Heart left ventricle (tissue), 16 donors: ENCODE measurements at regions not wholly inside any gene's neighbourhood (a gene's known extent, or its start where the extent isn't known, plus 50 kb on each side); places are given as distances from the start of the nearest gene placed in this dataset.
"Not testable (repeated sequence)": the region's sequence is repeated elsewhere in the genome, so short reads cannot be mapped to it uniquely, and the experiment has no call there.

ENCODE experiments used
- ATAC-seq, 4 donors: fragments of 200-7000 bp; cut with Tn5 transposase; one replicate each; pipeline ENCODE4 v1.9.1; 2020 to 2022; ENCODE audit warnings: moderate library complexity in 4 of 4, mild to moderate bottlenecking in 3 of 4, moderate number of reproducible peaks in 1 of 4
- DNase-seq, 5 donors: peaks; one replicate each; pipeline ENCODE4 v3.0.0-alpha.2; 2020
- H3K27ac ChIP-seq, 12 donors: fragments of 200-600 bp; sonication (generic) in 4 of 12; one replicate each; pipeline versions ENCODE4 v1.5.0 to v1.8.0; 2016 to 2022; ENCODE audit warnings: mild to moderate bottlenecking in 2 of 12
- H3K27me3 ChIP-seq, 9 donors: fragments of 200-600 bp; sonication (generic) in 2 of 9; one replicate each; pipeline versions ENCODE4 v1.5.1 to v1.8.0; 2016 to 2022; ENCODE audit warnings: mild to moderate bottlenecking in 3 of 9
- H3K36me3 ChIP-seq, 9 donors: fragments of 200-600 bp; sonication (generic) in 2 of 9; one replicate each; pipeline versions ENCODE4 v1.5.0 to v1.8.0; 2018 to 2022; ENCODE audit warnings: mild to moderate bottlenecking in 2 of 9
- H3K4me1 ChIP-seq, 12 donors: fragments of 200-600 bp; sonication (generic) in 4 of 12; one replicate each; pipeline versions ENCODE4 v1.5.0 to v1.8.0; 2016 to 2022; ENCODE audit warnings: mild to moderate bottlenecking in 3 of 12
- H3K4me3 ChIP-seq, 12 donors: fragments of 200-600 bp; sonication (generic) in 4 of 12; one replicate each; pipeline versions ENCODE4 v1.5.0 to v1.8.0; 2017 to 2022; ENCODE audit warnings: mild to moderate bottlenecking in 9 of 12, moderate library complexity in 4 of 12
- H3K9me3 ChIP-seq, 12 donors: fragments of 200-600 bp; sonication (generic) in 4 of 12; one replicate each; pipeline versions ENCODE4 v1.5.0 to v1.8.0; 2016 to 2022; ENCODE audit warnings: mild to moderate bottlenecking in 1 of 12
- CTCF ChIP-seq, 12 donors: fragments of 200-600 bp; sonication (generic) in 4 of 12; IDR thresholded peaks; one replicate each; pipeline versions ENCODE4 v1.5.0 to v1.8.0; 2018 to 2022; ENCODE audit warnings: antibody characterized with exemption in 12 of 12, mild to moderate bottlenecking in 5 of 12
- POLR2A ChIP-seq, 2 donors: fragments of 450-650 bp; IDR thresholded peaks; one replicate each; pipeline ENCODE4 v1.6.1; 2017; ENCODE audit warnings: antibody characterized with exemption in 2 of 2, mild to moderate bottlenecking in 2 of 2, moderate library complexity in 2 of 2
- WGBS, 4 donors: extraction: QIAGEN DNeasy Blood & Tissue Kit in 2 of 4; methylation state at CpG; one replicate each; pipeline versions ENCODE4 v1.1.5 to v1.1.7; 2013 to 2018; 5-methylcytosine and 5-hydroxymethylcytosine counted together
- intact Hi-C, 10 donors: fragments of 100-400 bp; cut with DNase I; formaldehyde crosslinking; loops; one replicate each; pipeline versions ENCODE4 v1.11.1 to v1.14.2; 2022
- donor health status: ischemic (EF 13 %, LVEDD 7.1; RV severe dilation, severe dysfunction).
- donor health status: healthy with polysubstance abuse.
- donor health status: DM: no; HTN: yes; CAD: no.
- donor health status: DM: no; HTN: no; CAD: no.
- donor health status: ischemic (EF 25% LVEDD 6.9; RV normal size, moderate dysfunction).
- donor health status: ischemic (EF 25% LVEDD 5.7; RV mildly dilated, moderate dysfunction).
- donor health status: healthy.
- donor health status: DM: yes; HTN: yes; CAD: no.
- donor health status: ischemic (EF 35%, LVEDD 5.7; RV mildly dilated, moderate dysfunction).
- donor health status: nonischemic (EF 11% LVEDD 7.7; RV severe dilation, severe dysfunction).
- donor health status: DM: yes; HTN: yes; CAD: no.
- donor health status: PGD.
- donor health status: ischemic (EF 29% LVEDD 5.4; RV normal size, mild dysfunction).
- donor health status: nonischemic (EF 23%, LVEDD 6.1; RV moderate dilation, normal function).

GRCh38 chrY:14373608-14374007, 150.7 kb upstream of the NLGN4Y start:
- H3K27ac ChIP-seq: no peak overlapping the region
- no peak for ATAC-seq
- no peak overlapping the region for H3K4me3 ChIP-seq
- H3K27me3 ChIP-seq: no peaks in the 10 kb centered on the region
- WGBS, 4 donors: 75 to 78% methylated on average over 2 of the region's 2 CpGs; no CpG with 5 or more reads in 2 of the 4 donors
- no peaks in the 10 kb centered on the region for H3K36me3 ChIP-seq
- no peak for TF ChIP-seq CTCF (IDR thresholded peaks at IDR 0.05)
- TF ChIP-seq POLR2A (IDR thresholded peaks at IDR 0.05): no peak
- no peaks in the 10 kb centered on the region for H3K9me3 ChIP-seq
- no peaks in the 10 kb centered on the region for H3K4me1 ChIP-seq
- DNase-seq: no peak
- intact Hi-C loops: no loop called here

GRCh38 chrY:14378217-14378616, 146.1 kb upstream of the NLGN4Y start:
- Histone ChIP-seq H3K4me3 (no peak overlapping the region), H3K4me1 (no peaks in the 10 kb centered on the region), H3K27me3 (no peaks in the 10 kb centered on the region), H3K36me3 (no peaks in the 10 kb centered on the region), H3K9me3 (no peaks in the 10 kb centered on the region), H3K27ac (no peak overlapping the region)
- WGBS, 4 donors: 68 to 69% methylated on average over 4 of the region's 4 CpGs; no CpG with 5 or more reads in 2 of the 4 donors
- ATAC-seq (no peak), DNase-seq (no peak)
- intact Hi-C loops: no loop called here
- TF ChIP-seq POLR2A (IDR thresholded peaks at IDR 0.05): no peak
- no peak for TF ChIP-seq CTCF (IDR thresholded peaks at IDR 0.05)

- H3K4me1 ChIP-seq, H3K4me3 ChIP-seq, H3K9me3 ChIP-seq, H3K36me3 ChIP-seq, DNase-seq, H3K27ac ChIP-seq, H3K27me3 ChIP-seq, ATAC-seq, intact Hi-C loops: not testable (repeated sequence)
- WGBS, 4 donors: 23 to 25% methylated on average over 8 of the region's 8 CpGs; no CpG with 5 or more reads in 2 of the 4 donors
Measured at GRCh38 chrY:14410549-14411030, 113.7 kb upstream of the NLGN4Y start.

- Histone ChIP-seq H3K9me3 (no peaks in the 10 kb centered on the region), H3K27me3 (no peaks in the 10 kb centered on the region), H3K36me3 (no peaks in the 10 kb centered on the region), H3K4me1 (no peaks in the 10 kb centered on the region), H3K4me3 (no peak overlapping the region), H3K27ac (no peak overlapping the region)
- DNase-seq (no peak), ATAC-seq (no peak)
- intact Hi-C loops: no loop called here
- TF ChIP-seq CTCF (IDR thresholded peaks at IDR 0.05): no peak
- no peak for TF ChIP-seq POLR2A (IDR thresholded peaks at IDR 0.05)
Measured at GRCh38 chrY:14411334-14411733, 113.0 kb upstream of the NLGN4Y start.

- no peak overlapping the region for H3K4me3 ChIP-seq
- no peak for DNase-seq
- no peaks in the 10 kb centered on the region for H3K36me3 ChIP-seq
- no peak for ATAC-seq
- intact Hi-C loops: no loop called here
- no peak overlapping the region for H3K27ac ChIP-seq
- 25 to 37% methylated on average over 1 of the region's 1 CpG; no CpG with 5 or more reads in 2 of the 4 donors for WGBS, 4 donors
- no peaks in the 10 kb centered on the region for H3K4me1 ChIP-seq
- H3K27me3 ChIP-seq: no peaks in the 10 kb centered on the region
- no peak for TF ChIP-seq CTCF (IDR thresholded peaks at IDR 0.05)
- no peak for TF ChIP-seq POLR2A (IDR thresholded peaks at IDR 0.05)
- no peaks in the 10 kb centered on the region for H3K9me3 ChIP-seq
Measured at GRCh38 chrY:14436546-14436945, 87.8 kb upstream of the NLGN4Y start.
